HL-60 (cell line): ENCODE measurements at regions not wholly inside any gene's neighbourhood (a gene's known extent, or its start where the extent isn't known, plus 50 kb on each side); places are given as distances from the start of the nearest gene placed in this dataset.

Experiments used
- CTCF ChIP-seq: IDR thresholded peaks from one replicate; pipeline ENCODE4 v1.5.1; 2011; ENCODE audit warnings: low read length, control low read depth, inconsistent platforms; ENCODE audit not compliant: insufficient read depth
- GABPA ChIP-seq: IDR thresholded peaks from 2 replicates; pipeline ENCODE4 v1.6.1; 2012; ENCODE audit warnings: low read depth
- POLR2AphosphoS5 ChIP-seq: IDR thresholded peaks from 2 replicates; pipeline ENCODE4 v1.6.1; 2012; ENCODE audit warnings: low read depth
- REST ChIP-seq: IDR thresholded peaks from 2 replicates; pipeline ENCODE4 v1.6.1; 2012; ENCODE audit warnings: low read depth; ENCODE audit not compliant: insufficient replicate concordance
- SPI1 ChIP-seq: IDR thresholded peaks from 2 replicates; pipeline ENCODE4 v1.6.1; 2012; ENCODE audit warnings: low read depth, mild to moderate bottlenecking, borderline replicate concordance

GRCh38 chr4:185993328-185993973 is 75.5 kb upstream of the TLR3 start:
- TF ChIP-seq CTCF (no peak), POLR2AphosphoS5 (no peak), REST (no peak), SPI1 (no peak), GABPA (no peak)
